Activated CD8-positive, alpha-beta memory T cell treated with anti-CD3 and anti-CD28 coated beads for 24 hours (primary cell): ENCODE measurements at regions not wholly inside any gene's neighbourhood (a gene's known extent, or its start where the extent isn't known, plus 50 kb on each side); places are given as distances from the start of the nearest gene placed in this dataset.

Experiments used
- DNase-seq: peaks from one replicate; pipeline ENCODE4 v3.0.0-alpha.2; 2020

- DNase-seq, result no peak
These were observed 465.6 kb upstream of the KIF2A start for GRCh38 chr5:61840361-61840760.

GRCh38 chr5:61842840-61843239 lies 463.2 kb upstream of the KIF2A start:
- DNase-seq, result no peak

GRCh38 chr5:61850696-61851095 lies 455.3 kb upstream of the KIF2A start:
- DNase-seq, result no peak

- DNase-seq, result no peak
These were observed 451.5 kb upstream of the KIF2A start for GRCh38 chr5:61854531-61854930.

- DNase-seq, result no peak
These were observed 445.0 kb upstream of the KIF2A start for GRCh38 chr5:61860978-61861377.

- DNase-seq, result no peak
These were observed 439.1 kb upstream of the KIF2A start for GRCh38 chr5:61866930-61867329.

- no peak for DNase-seq
These were observed 436.7 kb upstream of the KIF2A start for GRCh38 chr5:61869333-61869732.

GRCh38 chr5:61878471-61878870 lies 427.5 kb upstream of the KIF2A start:
- DNase-seq, result no peak

- no peak for DNase-seq
These were observed 424.1 kb upstream of the KIF2A start for GRCh38 chr5:61881821-61882487.

GRCh38 chr5:61882901-61883500 lies 423.0 kb upstream of the KIF2A start:
- no peak for DNase-seq

GRCh38 chr5:61884252-61884855 lies 421.7 kb upstream of the KIF2A start:
- DNase-seq, result no peak

- no peak for DNase-seq
These were observed 419.8 kb upstream of the KIF2A start for GRCh38 chr5:61886214-61886613.

- no peak for DNase-seq
These were observed 418.7 kb upstream of the KIF2A start for GRCh38 chr5:61887271-61887670.

- DNase-seq, result no peak
These were observed 412.0 kb upstream of the KIF2A start for GRCh38 chr5:61894046-61894445.

GRCh38 chr5:61896811-61897210 lies 409.2 kb upstream of the KIF2A start:
- no peak for DNase-seq

GRCh38 chr5:61897251-61897650 lies 408.8 kb upstream of the KIF2A start:
- DNase-seq, result no peak

- no peak for DNase-seq
These were observed 404.0 kb upstream of the KIF2A start for GRCh38 chr5:61901997-61902396.

- DNase-seq, result no peak
These were observed 401.3 kb upstream of the KIF2A start for GRCh38 chr5:61904730-61905129.

- no peak for DNase-seq
These were observed 400.4 kb upstream of the KIF2A start for GRCh38 chr5:61905613-61906012.

- DNase-seq, result no peak
These were observed 399.2 kb upstream of the KIF2A start for GRCh38 chr5:61906820-61907219.

GRCh38 chr5:61907995-61908394 lies 398.0 kb upstream of the KIF2A start:
- DNase-seq, result no peak

- no peak for DNase-seq
These were observed 395.2 kb upstream of the KIF2A start for GRCh38 chr5:61910771-61911170.

GRCh38 chr5:61912559-61912958 lies 393.4 kb upstream of the KIF2A start:
- DNase-seq, result no peak

- DNase-seq, result no peak
These were observed 390.4 kb upstream of the KIF2A start for GRCh38 chr5:61915646-61916045.
